Adrenal gland (tissue), 9 donors: ENCODE measurements at regions not wholly inside any gene's neighbourhood (a gene's known extent, or its start where the extent isn't known, plus 50 kb on each side); places are given as distances from the start of the nearest gene placed in this dataset.
A peak's percentile ranks its signal among the peaks of the same experiment; 100 is the strongest.

ENCODE experiments used
- DNase-seq, 7 donors: peaks; one replicate each; pipeline ENCODE4 v3.0.0-alpha.2; 2019 to 2020
- H3K27ac ChIP-seq, 5 donors: fragments of 200-600 bp; sonication (generic) in 4 of 5; 1 replicate in 3 of 5; 2 replicates in 2 of 5; pipeline versions ENCODE4 v1.5.1 to v1.8.0; 2016 to 2020; ENCODE audit warnings: mild to moderate bottlenecking in 1 of 5
- H3K27me3 ChIP-seq: fragments of 200-600 bp; 2 replicates; pipeline ENCODE4 v1.8.0; 2021
- H3K36me3 ChIP-seq, 2 donors: fragments of 200-600 bp; replicated peaks in 1 of 2; 1 replicate in 1 of 2; 2 replicates in 1 of 2; pipeline versions ENCODE4 v1.5.1 to v1.8.0; 2018 to 2022
- H3K4me1 ChIP-seq, 2 donors: fragments of 200-600 bp; replicated peaks in 1 of 2; 1 replicate in 1 of 2; 2 replicates in 1 of 2; pipeline versions ENCODE4 v1.5.1 to v1.8.0; 2018 to 2021
- H3K4me3 ChIP-seq, 4 donors: fragments of 200-600 bp; sonication (generic) in 3 of 4; one replicate each; pipeline ENCODE4 v1.5.1; 2016 to 2018
- H3K9me3 ChIP-seq, 3 donors: fragments of 200-600 bp; sonication (generic) in 1 of 3; replicated peaks in 1 of 3; 1 replicate in 2 of 3; 2 replicates in 1 of 3; pipeline versions ENCODE4 v1.5.1 to v1.8.0; 2016 to 2021
- POLR2A ChIP-seq, 2 donors: fragments of 450-650 bp; IDR thresholded peaks; one replicate each; pipeline ENCODE4 v1.6.1; 2017; ENCODE audit warnings: antibody characterized with exemption in 2 of 2, mild to moderate bottlenecking in 2 of 2, moderate library complexity in 1 of 2
- WGBS, 4 donors: extraction: QIAGEN DNeasy Blood & Tissue Kit in 2 of 4; methylation state at CpG; one replicate each; pipeline versions ENCODE4 v1.1.5 to v1.1.7; 2013 to 2017; 5-methylcytosine and 5-hydroxymethylcytosine counted together
- intact Hi-C, 2 donors: fragments of 100-400 bp; cut with DNase I; formaldehyde crosslinking; loops; one replicate each; pipeline versions ENCODE4 v1.14.1 to v1.15.0; 2022 to 2023
- TF ChIP-seq, protein P1 (sequence below), 6 experiments: fragments of 450-650 bp in 4 of 6; fragments of 200-600 bp in 2 of 6; sonication (generic) in 1 of 6; IDR thresholded peaks; 1 replicate in 5 of 6; 2 replicates in 1 of 6; pipeline versions ENCODE4 v1.5.1 to v1.8.0; 2016 to 2021; ENCODE audit warnings: antibody characterized with exemption in 6 of 6, mild to moderate bottlenecking in 2 of 6, moderate library complexity in 1 of 6
- donor health status: healthy with polysubstance abuse.
- donor health status: Bipolar disorder and iron deficiency.
- donor health status: DM: yes; HTN: yes; CAD: no.
- donor health status: DM: no; HTN: no; CAD: no.
- donor health status: DM: no; HTN: no; CAD: no.

DNA sequence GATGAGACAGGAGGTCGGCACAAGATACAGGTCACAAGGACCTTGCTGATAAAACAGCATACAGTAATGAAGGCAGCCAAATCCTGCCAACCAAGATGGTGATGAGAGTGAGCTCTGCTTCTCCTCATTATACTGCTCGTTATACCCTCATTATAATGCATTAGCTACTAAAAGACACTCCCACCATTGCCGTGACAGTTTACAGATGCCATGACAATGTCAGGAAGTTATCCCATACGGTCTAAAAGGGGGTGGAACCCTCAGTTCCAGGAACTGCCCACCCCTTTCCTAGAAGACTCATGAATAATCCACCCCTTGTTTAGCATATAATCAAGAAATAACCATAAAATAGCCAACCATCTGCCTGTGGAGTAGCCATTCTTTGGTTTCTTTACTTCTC lies 224.2 kb downstream of the RBM43 start:
- no peaks in the 10 kb centered on the region for H3K4me1 ChIP-seq
- no peak overlapping the region for H3K27ac ChIP-seq
- H3K4me3 ChIP-seq = no peak overlapping the region
- TF ChIP-seq, protein P1, sequence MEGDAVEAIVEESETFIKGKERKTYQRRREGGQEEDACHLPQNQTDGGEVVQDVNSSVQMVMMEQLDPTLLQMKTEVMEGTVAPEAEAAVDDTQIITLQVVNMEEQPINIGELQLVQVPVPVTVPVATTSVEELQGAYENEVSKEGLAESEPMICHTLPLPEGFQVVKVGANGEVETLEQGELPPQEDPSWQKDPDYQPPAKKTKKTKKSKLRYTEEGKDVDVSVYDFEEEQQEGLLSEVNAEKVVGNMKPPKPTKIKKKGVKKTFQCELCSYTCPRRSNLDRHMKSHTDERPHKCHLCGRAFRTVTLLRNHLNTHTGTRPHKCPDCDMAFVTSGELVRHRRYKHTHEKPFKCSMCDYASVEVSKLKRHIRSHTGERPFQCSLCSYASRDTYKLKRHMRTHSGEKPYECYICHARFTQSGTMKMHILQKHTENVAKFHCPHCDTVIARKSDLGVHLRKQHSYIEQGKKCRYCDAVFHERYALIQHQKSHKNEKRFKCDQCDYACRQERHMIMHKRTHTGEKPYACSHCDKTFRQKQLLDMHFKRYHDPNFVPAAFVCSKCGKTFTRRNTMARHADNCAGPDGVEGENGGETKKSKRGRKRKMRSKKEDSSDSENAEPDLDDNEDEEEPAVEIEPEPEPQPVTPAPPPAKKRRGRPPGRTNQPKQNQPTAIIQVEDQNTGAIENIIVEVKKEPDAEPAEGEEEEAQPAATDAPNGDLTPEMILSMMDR (IDR thresholded peaks at IDR 0.05) = no peak
- TF ChIP-seq POLR2A (IDR thresholded peaks at IDR 0.05) = no peak
- no peaks in the 10 kb centered on the region for H3K36me3 ChIP-seq
- 57 to 69% (median 66%) methylated on average over 4 of the region's 4 CpGs for WGBS, 4 donors
- intact Hi-C loops = no loop called here
- no peak for DNase-seq
- no peaks in the 10 kb centered on the region for H3K9me3 ChIP-seq
- H3K27me3 ChIP-seq = no peaks in the 10 kb centered on the region

DNA sequence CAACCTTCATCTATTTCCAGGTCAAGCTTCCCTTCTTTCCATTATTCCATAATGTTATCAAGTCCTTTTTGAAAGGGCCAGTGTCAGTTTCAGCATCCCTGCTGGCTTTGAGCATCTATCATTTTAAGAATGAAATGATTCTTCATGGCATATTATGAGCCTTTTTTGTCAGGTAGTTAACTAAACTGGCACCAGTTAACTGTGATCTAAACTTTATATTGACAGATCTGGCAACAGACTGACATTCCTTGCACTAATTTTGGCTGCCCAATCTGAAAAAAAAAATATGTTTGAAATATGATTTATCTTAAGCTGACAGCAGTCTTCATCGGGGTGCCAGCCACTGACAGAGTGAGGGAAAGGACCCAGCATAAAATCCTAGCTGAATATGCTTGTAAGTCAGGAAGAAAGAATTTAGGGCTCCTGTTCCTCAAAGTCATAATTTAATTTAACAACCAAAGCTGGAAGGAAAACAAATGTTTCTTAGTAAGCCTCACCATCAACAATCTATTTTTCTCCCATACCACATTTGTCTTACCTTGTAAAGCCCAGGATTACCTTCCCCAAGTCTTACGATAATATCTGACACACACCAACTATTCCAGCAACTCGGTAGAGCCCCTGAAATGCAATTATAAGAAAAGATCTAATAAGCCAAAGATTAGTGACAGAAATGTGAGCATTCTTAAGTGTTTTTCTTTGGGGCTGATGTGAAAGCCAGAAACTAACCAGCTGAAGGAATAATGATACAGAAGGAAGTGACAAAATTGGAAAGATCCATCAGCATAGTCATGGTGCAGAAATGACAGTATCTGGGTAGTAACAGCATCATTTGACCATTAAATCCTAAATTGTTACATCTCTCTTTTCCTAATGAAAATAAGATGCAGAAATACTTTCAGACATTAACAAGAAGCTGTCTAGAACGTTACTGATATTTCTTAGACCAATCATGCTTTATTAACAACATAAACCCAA lies 228.1 kb downstream of the RBM43 start:
- H3K9me3 ChIP-seq = no peaks in the 10 kb centered on the region
- intact Hi-C loops = no loop called here
- DNase-seq = no peak
- 40 to 64% (median 58%) methylated on average over 4 of the region's 4 CpGs for WGBS, 4 donors
- TF ChIP-seq POLR2A (IDR thresholded peaks at IDR 0.05) = no peak
- TF ChIP-seq, protein P1 (IDR thresholded peaks at IDR 0.05) = no peak
- no peaks in the 10 kb centered on the region for H3K4me1 ChIP-seq
- H3K27me3 ChIP-seq = no peaks in the 10 kb centered on the region
- H3K36me3 ChIP-seq = no peaks in the 10 kb centered on the region
- H3K27ac ChIP-seq = no peak overlapping the region
- H3K4me3 ChIP-seq = no peak overlapping the region

DNA sequence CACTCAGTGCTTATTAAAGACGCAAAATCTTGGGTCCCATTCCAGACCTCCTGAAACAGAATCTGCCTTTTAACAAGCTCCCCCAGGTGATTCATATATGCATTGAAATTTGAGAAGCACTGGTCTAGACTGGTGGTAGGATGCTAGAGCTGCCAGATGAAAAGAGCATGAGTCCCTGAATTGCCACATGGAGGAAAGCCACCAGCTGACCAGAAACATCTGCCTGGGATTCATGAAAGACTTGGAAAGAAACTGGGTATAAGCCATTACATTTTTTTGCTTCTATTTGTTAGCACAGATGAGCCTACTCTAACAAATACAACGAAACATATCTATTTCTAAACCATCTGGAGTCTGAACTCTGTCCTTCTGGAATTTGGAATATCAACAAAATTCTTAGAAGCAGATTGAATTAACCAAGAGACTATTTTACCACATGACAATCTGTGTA lies 228.9 kb downstream of the RBM43 start:
- WGBS, 4 donors = 68 to 85% (median 79%) methylated on average over 2 of the region's 2 CpGs
- no peak for DNase-seq
- TF ChIP-seq, protein P1 (IDR thresholded peaks at IDR 0.05) = no peak
- TF ChIP-seq POLR2A (IDR thresholded peaks at IDR 0.05) = no peak

DNA sequence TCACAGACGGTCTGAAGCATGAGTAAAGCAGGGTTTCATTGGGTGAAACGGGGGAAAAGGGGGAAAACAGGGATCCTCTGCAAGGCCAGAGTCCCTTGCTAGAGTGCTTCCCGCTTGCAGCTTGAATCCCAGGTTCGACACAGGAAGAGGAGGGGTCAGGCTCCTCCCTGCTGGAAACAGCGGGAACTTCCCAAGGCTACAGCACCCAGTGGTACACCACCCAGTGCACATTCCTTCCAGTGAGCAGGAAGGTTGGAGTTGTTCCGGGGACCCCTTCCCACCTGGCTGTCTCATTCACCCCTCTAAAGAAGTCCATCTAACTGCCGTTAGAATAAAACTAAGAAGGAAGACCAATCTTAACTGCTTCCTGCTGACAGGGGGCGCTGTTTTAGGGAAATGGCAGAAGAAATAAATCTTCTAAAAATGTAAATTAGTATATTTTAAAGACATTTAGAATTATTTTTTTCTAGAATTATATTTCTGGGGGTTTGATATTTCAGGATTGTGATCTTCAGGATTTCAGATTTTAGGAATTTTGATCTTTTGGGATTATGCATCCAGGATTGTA lies 230.9 kb downstream of the RBM43 start:
- Histone ChIP-seq H3K36me3 (no peaks in the 10 kb centered on the region), H3K9me3 (no peaks in the 10 kb centered on the region), H3K27me3 (no peaks in the 10 kb centered on the region), H3K4me1 (no peaks in the 10 kb centered on the region), H3K27ac (no peak overlapping the region), H3K4me3 (no peak overlapping the region)
- intact Hi-C loops = no loop called here
- 84 to 91% (median 88%) methylated on average over 7 to 8 of the region's 8 CpGs for WGBS, 4 donors
- no peak for TF ChIP-seq POLR2A (IDR thresholded peaks at IDR 0.05)
- TF ChIP-seq, protein P1 (IDR thresholded peaks at IDR 0.05) = peak in 1 of 6 experiments; percentile 22
- DNase-seq = no peak

More for the DNA sequence above, 228.9 kb downstream of the RBM43 start:
- no peak overlapping the region for H3K27ac ChIP-seq
- intact Hi-C loops = no loop called here
- H3K4me1 ChIP-seq = no peaks in the 10 kb centered on the region
- no peaks in the 10 kb centered on the region for H3K9me3 ChIP-seq
- no peaks in the 10 kb centered on the region for H3K27me3 ChIP-seq
- no peaks in the 10 kb centered on the region for H3K36me3 ChIP-seq
- no peak overlapping the region for H3K4me3 ChIP-seq
